ENCODE measurements at regions not wholly inside any gene's neighbourhood (a gene's known extent, or its start where the extent isn't known, plus 50 kb on each side); places are given as distances from the start of the nearest gene placed in this dataset.

GRCh38 chr2:220782609-220783113 lies 789.4 kb downstream of the EPHA4 start:
- TF ChIP-seq CTCF (IDR thresholded peaks at IDR 0.05; ENCODE audit: extremely low read depth, insufficient read depth, missing control alignments): no peak
- no peak for DNase-seq (ENCODE audit: low spot score)
- in situ Hi-C loops (cut with MboI; ENCODE audit: low pct_unique_long_range_greater_than_20kb, low sequenced_read_pairs, unreplicated experiment): no loop called here

- no peak for TF ChIP-seq CTCF (IDR thresholded peaks at IDR 0.05; ENCODE audit: extremely low read depth, insufficient read depth, missing control alignments)
- in situ Hi-C loops (cut with MboI; ENCODE audit: low pct_unique_long_range_greater_than_20kb, low sequenced_read_pairs, unreplicated experiment): no loop called here
Measured at GRCh38 chr2:220783671-220784070, 788.4 kb downstream of the EPHA4 start.

GRCh38 chr2:220785178-220785577 lies 786.9 kb downstream of the EPHA4 start:
- no peak for TF ChIP-seq CTCF (IDR thresholded peaks at IDR 0.05; ENCODE audit: extremely low read depth, insufficient read depth, missing control alignments)

More at GRCh38 chr2:220783671-220784070, 788.4 kb downstream of the EPHA4 start:
- no peak for DNase-seq (ENCODE audit: low spot score)

GRCh38 chr2:220786216-220786615 lies 785.9 kb downstream of the EPHA4 start:
- in situ Hi-C loops (cut with MboI; ENCODE audit: low pct_unique_long_range_greater_than_20kb, low sequenced_read_pairs, unreplicated experiment): no loop called here
- no peak for TF ChIP-seq CTCF (IDR thresholded peaks at IDR 0.05; ENCODE audit: extremely low read depth, insufficient read depth, missing control alignments)
- DNase-seq (ENCODE audit: low spot score): no peak

More at GRCh38 chr2:220785178-220785577, 786.9 kb downstream of the EPHA4 start:
- no peak for DNase-seq (ENCODE audit: low spot score)
- in situ Hi-C loops (cut with MboI; ENCODE audit: low pct_unique_long_range_greater_than_20kb, low sequenced_read_pairs, unreplicated experiment): no loop called here

- no peak for DNase-seq (ENCODE audit: low spot score)
- no peak for TF ChIP-seq CTCF (IDR thresholded peaks at IDR 0.05; ENCODE audit: extremely low read depth, insufficient read depth, missing control alignments)
- in situ Hi-C loops (cut with MboI; ENCODE audit: low pct_unique_long_range_greater_than_20kb, low sequenced_read_pairs, unreplicated experiment): no loop called here
Measured at GRCh38 chr2:220787251-220787650, 784.9 kb downstream of the EPHA4 start.

GRCh38 chr2:220789961-220790360 lies 782.1 kb downstream of the EPHA4 start:
- DNase-seq (ENCODE audit: low spot score): no peak
- no peak for TF ChIP-seq CTCF (IDR thresholded peaks at IDR 0.05; ENCODE audit: extremely low read depth, insufficient read depth, missing control alignments)
- in situ Hi-C loops (cut with MboI; ENCODE audit: low pct_unique_long_range_greater_than_20kb, low sequenced_read_pairs, unreplicated experiment): no loop called here

- DNase-seq (ENCODE audit: low spot score): no peak
- TF ChIP-seq CTCF (IDR thresholded peaks at IDR 0.05; ENCODE audit: extremely low read depth, insufficient read depth, missing control alignments): no peak
- in situ Hi-C loops (cut with MboI; ENCODE audit: low pct_unique_long_range_greater_than_20kb, low sequenced_read_pairs, unreplicated experiment): no loop called here
Measured at GRCh38 chr2:220795705-220796104, 776.4 kb downstream of the EPHA4 start.
